ENCODE measurements at regions not wholly inside any gene's neighbourhood (a gene's known extent, or its start where the extent isn't known, plus 50 kb on each side); places are given as distances from the start of the nearest gene placed in this dataset.
"Not testable (repeated sequence)": the region's sequence is repeated elsewhere in the genome, so short reads cannot be mapped to it uniquely, and the experiment has no call there.

- 90% methylated on average over 8 of the region's 14 CpGs; no CpG with 5 or more reads in 1 of the 2 donors for WGBS, 2 donors
- H3K4me1 ChIP-seq; H3K27ac ChIP-seq; intact Hi-C loops (cut with DNase I); H3K27me3 ChIP-seq; FAIRE-seq; DNase-seq; H3K36me3 ChIP-seq; H3K9me3 ChIP-seq; H3K4me3 ChIP-seq; ATAC-seq: not testable (repeated sequence)
Measured at GRCh38 chr15:30295150-30295844, 98.0 kb downstream of the CHRFAM7A start.

GRCh38 chr15:30303968-30304367 lies 89.4 kb downstream of the CHRFAM7A start:
- DNase-seq; H3K27me3 ChIP-seq; H3K36me3 ChIP-seq; H3K4me1 ChIP-seq; FAIRE-seq; ATAC-seq; H3K4me3 ChIP-seq; H3K9me3 ChIP-seq; H3K27ac ChIP-seq; intact Hi-C loops (cut with DNase I): not testable (repeated sequence)
- WGBS, 2 donors, result no CpG with 5 or more reads among the region's 3 CpGs

All from pancreas (tissue), 10 donors.